H9 (cell line): ENCODE measurements at regions not wholly inside any gene's neighbourhood (a gene's known extent, or its start where the extent isn't known, plus 50 kb on each side); places are given as distances from the start of the nearest gene placed in this dataset.

Source experiments
- DNase-seq: peaks from one replicate; pipeline ENCODE4 v3.0.0-alpha.2; 2017
- H2AFZ ChIP-seq: one replicate; pipeline ENCODE4 v1.6.1; 2013; ENCODE audit warnings: mild to moderate bottlenecking, low read length, control low read depth, moderate library complexity
- H2AK5ac ChIP-seq: 2 replicates; pipeline ENCODE4 v1.6.1; 2013; ENCODE audit warnings: low read length, control low read depth, mixed read lengths; ENCODE audit not compliant: insufficient read length
- H2BK120ac ChIP-seq: one replicate; pipeline ENCODE4 v1.6.1; 2013; ENCODE audit warnings: low read depth, mild to moderate bottlenecking, low read length, control low read depth, inconsistent platforms; ENCODE audit not compliant: poor library complexity, severe bottlenecking
- H2BK12ac ChIP-seq: 2 replicates; pipeline ENCODE4 v1.6.1; 2013; ENCODE audit warnings: low read length, control low read depth, mixed read lengths, low read depth; ENCODE audit not compliant: insufficient read length
- H2BK15ac ChIP-seq: 2 replicates; pipeline ENCODE4 v1.6.1; 2013; ENCODE audit warnings: low read depth, low read length, control low read depth
- H2BK20ac ChIP-seq: one replicate; pipeline ENCODE4 v1.6.1; 2013; ENCODE audit warnings: low read depth, mild to moderate bottlenecking, low read length, control low read depth, inconsistent platforms; ENCODE audit not compliant: poor library complexity, severe bottlenecking
- H2BK5ac ChIP-seq: 2 replicates; pipeline ENCODE4 v1.6.1; 2013; ENCODE audit warnings: low read length, control low read depth, mixed read lengths; ENCODE audit not compliant: insufficient read length
- H3K14ac ChIP-seq: 2 replicates; pipeline ENCODE4 v1.6.1; 2013; ENCODE audit warnings: low read length, control low read depth; ENCODE audit not compliant: insufficient read depth
- H3K18ac ChIP-seq: 2 replicates; pipeline ENCODE4 v1.6.1; 2013; ENCODE audit warnings: low read depth, mild to moderate bottlenecking, mixed read lengths, low read length, control low read depth; ENCODE audit not compliant: insufficient read length
- H3K23ac ChIP-seq: 2 replicates; pipeline ENCODE4 v1.6.1; 2013; ENCODE audit warnings: low read length, control low read depth, mixed read lengths, low read depth; ENCODE audit not compliant: insufficient read length
- H3K23me2 ChIP-seq: 2 replicates; pipeline ENCODE4 v1.6.1; 2013; ENCODE audit warnings: low read depth, mild to moderate bottlenecking, mixed read lengths, low read length, control low read depth; ENCODE audit not compliant: insufficient read length, poor library complexity, severe bottlenecking
- H3K27ac ChIP-seq: 2 replicates; pipeline ENCODE4 v1.5.1; 2013; ENCODE audit warnings: low read length, control low read depth, mixed read lengths, low read depth; ENCODE audit not compliant: insufficient read length
- H3K27me3 ChIP-seq: 2 replicates; pipeline ENCODE4 v1.6.1; 2013; ENCODE audit warnings: low read length, control low read depth, inconsistent platforms; ENCODE audit not compliant: insufficient read depth
- H3K4ac ChIP-seq: 2 replicates; pipeline ENCODE4 v1.6.1; 2013; ENCODE audit warnings: low read depth, mild to moderate bottlenecking, control low read depth, inconsistent platforms, low read length, moderate library complexity
- H3K4me1 ChIP-seq: 2 replicates; pipeline ENCODE4 v1.6.1; 2013; ENCODE audit warnings: low read length, control low read depth, inconsistent platforms; ENCODE audit not compliant: insufficient read depth
- H3K4me2 ChIP-seq: 2 replicates; pipeline ENCODE4 v1.6.1; 2013; ENCODE audit warnings: low read length, control low read depth, mixed read lengths; ENCODE audit not compliant: insufficient read length, insufficient read depth
- H3K56ac ChIP-seq: 2 replicates; pipeline ENCODE4 v1.6.1; 2013; ENCODE audit warnings: low read depth, mild to moderate bottlenecking, mixed read lengths, low read length, control low read depth; ENCODE audit not compliant: insufficient read length
- H3K79me1 ChIP-seq: 2 replicates; pipeline ENCODE4 v1.6.1; 2013; ENCODE audit warnings: low read depth, mild to moderate bottlenecking, moderate library complexity, low read length, control low read depth, inconsistent platforms; ENCODE audit not compliant: insufficient read depth, poor library complexity, severe bottlenecking
- H3K79me2 ChIP-seq: 2 replicates; pipeline ENCODE4 v1.6.1; 2013; ENCODE audit warnings: low read length, control low read depth, inconsistent platforms; ENCODE audit not compliant: insufficient read depth
- H3K9ac ChIP-seq: 2 replicates; pipeline ENCODE4 v1.6.1; 2013; ENCODE audit warnings: low read length, control low read depth, mixed read lengths; ENCODE audit not compliant: insufficient read length; ENCODE audit errors: extremely low read depth
- H3K9me3 ChIP-seq: one replicate; pipeline ENCODE4 v1.6.1; 2013; ENCODE audit warnings: low read depth, low read length, inconsistent platforms; ENCODE audit not compliant: control insufficient read depth
- H3T11ph ChIP-seq: one replicate; pipeline ENCODE4 v1.6.1; 2013; ENCODE audit warnings: mild to moderate bottlenecking, low read length, control low read depth, inconsistent platforms
- H4K20me1 ChIP-seq: one replicate; pipeline ENCODE4 v1.6.1; 2013; ENCODE audit not compliant: control insufficient read depth, insufficient read length, insufficient read depth
- H4K5ac ChIP-seq: 2 replicates; pipeline ENCODE4 v1.6.1; 2013; ENCODE audit warnings: low read depth, mild to moderate bottlenecking, mixed read lengths, low read length, control low read depth; ENCODE audit not compliant: insufficient read length
- H4K8ac ChIP-seq: replicated peaks from 2 replicates; pipeline ENCODE4 v1.6.1; 2013; ENCODE audit warnings: low read length, control low read depth, mixed read lengths, low read depth; ENCODE audit not compliant: insufficient read length
- H4K91ac ChIP-seq: 2 replicates; pipeline ENCODE4 v1.6.1; 2013; ENCODE audit warnings: low read depth, mild to moderate bottlenecking, moderate library complexity, mixed read lengths, low read length, control low read depth; ENCODE audit not compliant: insufficient read length
- H3K27ac Mint-ChIP-seq, 3 experiments: 2 replicates in 2 of 3; 3 replicates in 1 of 3; pipeline ENCODE4 v1.8.0; 2020 to 2021; ENCODE audit warnings: mixed read lengths in 3 of 3, mild to moderate bottlenecking in 1 of 3, moderate library complexity in 1 of 3
- H3K27me3 Mint-ChIP-seq: 2 replicates; pipeline ENCODE4 v1.8.0; 2021; ENCODE audit warnings: low read depth, mild to moderate bottlenecking, moderate library complexity, mixed read lengths
- H3K36me3 Mint-ChIP-seq, 3 experiments: 2 replicates in 2 of 3; 3 replicates in 1 of 3; pipeline ENCODE4 v1.8.0; 2020 to 2021; ENCODE audit warnings: low read depth in 3 of 3, mixed read lengths in 3 of 3; ENCODE audit not compliant: insufficient read depth in 1 of 3
- H3K4me1 Mint-ChIP-seq, 2 experiments: 2 replicates each; pipeline ENCODE4 v1.8.0; 2020; ENCODE audit warnings: mixed read lengths in 2 of 2
- H3K4me3 Mint-ChIP-seq, 2 experiments: 2 replicates in 1 of 2; 3 replicates in 1 of 2; pipeline ENCODE4 v1.8.0; 2020 to 2021; ENCODE audit warnings: mild to moderate bottlenecking in 2 of 2, mixed read lengths in 2 of 2, moderate library complexity in 1 of 2
- H3K9me3 Mint-ChIP-seq, 2 experiments: 2 replicates in 1 of 2; 3 replicates in 1 of 2; pipeline ENCODE4 v1.8.0; 2020; ENCODE audit warnings: mild to moderate bottlenecking in 2 of 2, mixed read lengths in 2 of 2, moderate library complexity in 1 of 2
- WGBS: extraction: QIAGEN DNeasy Blood & Tissue Kit; methylation state at CpG from one replicate; pipeline ENCODE4 v1.1.7; 2013; ENCODE audit warnings: missing lambda C conversion rate, low lambda C conversion rate, mixed read lengths; ENCODE audit not compliant: insufficient read length; ENCODE audit errors: extremely low coverage; 5-methylcytosine and 5-hydroxymethylcytosine counted together
- TF ChIP-seq, protein P1 (sequence below): fragments of 200-600 bp; sonication (generic); conservative IDR thresholded peaks from 3 replicates; pipeline ENCODE4 v1.8.0; 2021; ENCODE audit warnings: antibody characterized with exemption, mild to moderate bottlenecking

DNA sequence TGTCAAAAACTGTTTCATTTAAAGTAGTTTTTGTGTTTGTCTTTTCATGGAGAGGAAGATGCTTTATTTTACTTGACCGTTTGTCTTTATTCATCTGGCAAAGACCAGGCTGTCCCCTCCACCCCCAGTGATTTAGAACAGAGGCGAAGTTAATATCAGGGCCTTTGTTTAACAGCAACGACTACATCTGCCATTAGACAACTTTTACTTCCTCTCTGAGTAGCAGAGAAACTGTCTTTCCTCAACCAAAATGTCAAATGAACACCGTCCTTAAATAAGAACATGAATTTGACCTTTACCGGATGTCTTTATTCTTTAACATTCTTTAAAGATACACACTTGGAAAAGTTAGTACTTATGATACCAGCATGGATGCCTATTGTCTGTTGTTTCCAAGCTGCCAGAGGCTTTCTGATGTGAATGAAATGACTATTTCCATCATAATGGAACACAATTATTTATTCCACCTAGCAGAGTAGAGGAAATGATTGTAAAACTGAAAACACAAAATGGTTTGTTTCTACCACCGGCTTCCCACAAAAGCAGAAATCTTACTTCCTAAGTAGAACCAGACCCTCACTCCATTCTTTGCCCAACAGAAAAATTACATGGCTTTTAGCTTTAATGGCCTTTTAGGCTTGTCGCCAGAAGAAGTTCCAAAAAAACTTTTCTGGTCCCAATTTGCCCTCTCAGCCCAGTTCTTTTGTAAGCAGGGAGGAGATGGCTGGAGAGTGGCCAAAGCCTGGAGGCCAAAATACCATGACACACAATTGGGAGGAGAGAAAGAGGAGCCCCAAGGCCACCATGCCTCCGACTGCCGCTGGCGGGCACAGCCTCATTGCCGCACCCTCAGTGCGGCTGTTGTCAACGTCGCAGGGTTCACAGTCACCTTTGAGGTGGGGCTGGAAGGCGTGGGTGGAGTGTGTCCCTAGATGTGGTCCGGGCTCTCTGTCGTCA lies 168.5 kb downstream of the TEX36 start:
- no peak overlapping the region for H3T11ph ChIP-seq
- Mint-ChIP-seq H3K4me3 (no peak overlapping the region), H3K27me3 (peaks cover 3% of the 10 kb centered on the region), H3K9me3 (peaks cover 29 to 32% of the 10 kb centered on the region in 2 experiments), H3K27ac (peak overlapping the region; percentile 30 to 76 (median 53); a peak in 6 of 7 replicates), H3K4me1 (peaks cover 29 to 36% of the 10 kb centered on the region in 2 experiments), H3K36me3 (peaks cover 8 to 42% (median 10%) of the 10 kb centered on the region in 3 experiments; a peak in 6 of 7 replicates)
- no peak overlapping the region for H2AK5ac ChIP-seq
- no peak overlapping the region for H3K4ac ChIP-seq
- no peak overlapping the region for H3K56ac ChIP-seq
- H2BK20ac ChIP-seq: no peak overlapping the region
- H2BK120ac ChIP-seq: no peak overlapping the region
- H3K23me2 ChIP-seq: no peaks in the 10 kb centered on the region
- WGBS: no CpG with 5 or more reads among the region's 17 CpGs
- peaks cover 9% of the 10 kb centered on the region; the same call in 1 of the 2 replicates for H3K4me1 ChIP-seq
- no peak overlapping the region for H3K18ac ChIP-seq
- H3K27me3 ChIP-seq: no peaks in the 10 kb centered on the region
- H3K27ac ChIP-seq: no peak overlapping the region
- no peak overlapping the region for H2BK15ac ChIP-seq
- H2AFZ ChIP-seq: no peak overlapping the region
- H3K4me2 ChIP-seq: no peak overlapping the region
- H3K79me2 ChIP-seq: no peaks in the 10 kb centered on the region
- H3K14ac ChIP-seq: no peak overlapping the region
- no peak overlapping the region for H4K91ac ChIP-seq
- H3K79me1 ChIP-seq: no peaks in the 10 kb centered on the region
- no peaks in the 10 kb centered on the region for H4K20me1 ChIP-seq
- no peak for DNase-seq
- TF ChIP-seq, protein P1, sequence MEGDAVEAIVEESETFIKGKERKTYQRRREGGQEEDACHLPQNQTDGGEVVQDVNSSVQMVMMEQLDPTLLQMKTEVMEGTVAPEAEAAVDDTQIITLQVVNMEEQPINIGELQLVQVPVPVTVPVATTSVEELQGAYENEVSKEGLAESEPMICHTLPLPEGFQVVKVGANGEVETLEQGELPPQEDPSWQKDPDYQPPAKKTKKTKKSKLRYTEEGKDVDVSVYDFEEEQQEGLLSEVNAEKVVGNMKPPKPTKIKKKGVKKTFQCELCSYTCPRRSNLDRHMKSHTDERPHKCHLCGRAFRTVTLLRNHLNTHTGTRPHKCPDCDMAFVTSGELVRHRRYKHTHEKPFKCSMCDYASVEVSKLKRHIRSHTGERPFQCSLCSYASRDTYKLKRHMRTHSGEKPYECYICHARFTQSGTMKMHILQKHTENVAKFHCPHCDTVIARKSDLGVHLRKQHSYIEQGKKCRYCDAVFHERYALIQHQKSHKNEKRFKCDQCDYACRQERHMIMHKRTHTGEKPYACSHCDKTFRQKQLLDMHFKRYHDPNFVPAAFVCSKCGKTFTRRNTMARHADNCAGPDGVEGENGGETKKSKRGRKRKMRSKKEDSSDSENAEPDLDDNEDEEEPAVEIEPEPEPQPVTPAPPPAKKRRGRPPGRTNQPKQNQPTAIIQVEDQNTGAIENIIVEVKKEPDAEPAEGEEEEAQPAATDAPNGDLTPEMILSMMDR: no peak
- H3K9ac ChIP-seq: no peak overlapping the region
- H4K8ac ChIP-seq: no peak overlapping the region
- no peak overlapping the region for H4K5ac ChIP-seq
- no peak overlapping the region for H2BK12ac ChIP-seq
- H3K23ac ChIP-seq: no peak overlapping the region
- no peak overlapping the region for H2BK5ac ChIP-seq
- H3K9me3 ChIP-seq: peaks cover 6% of the 10 kb centered on the region
